ENCODE measurements at regions not wholly inside any gene's neighbourhood (a gene's known extent, or its start where the extent isn't known, plus 50 kb on each side); places are given as distances from the start of the nearest gene placed in this dataset.

- no peak for TF ChIP-seq CTCF (IDR thresholded peaks at IDR 0.05)
- peaks cover 37% of the 10 kb centered on the region for H3K4me1 Mint-ChIP-seq (ENCODE audit: low read depth)
- H3K36me3 Mint-ChIP-seq (ENCODE audit: low read depth), result no peaks in the 10 kb centered on the region
- no peak for DNase-seq (ENCODE audit: low spot score)
- no peaks in the 10 kb centered on the region for H3K27me3 Mint-ChIP-seq (ENCODE audit: low read depth)
- peaks cover 5% of the 10 kb centered on the region for H3K9me3 Mint-ChIP-seq (ENCODE audit: low read depth)
- H3K27ac Mint-ChIP-seq (ENCODE audit: unreplicated experiment), result no peak overlapping the region
- H3K4me3 Mint-ChIP-seq (ENCODE audit: unreplicated experiment), result no peak overlapping the region
These were observed 58.8 kb upstream of the CLNK start for GRCh38 chr4:10743357-10743756.

GRCh38 chr4:10741961-10742699 is 57.6 kb upstream of the CLNK start:
- H3K4me3 Mint-ChIP-seq (ENCODE audit: unreplicated experiment), result no peak overlapping the region
- no peak for TF ChIP-seq CTCF (IDR thresholded peaks at IDR 0.05)
- DNase-seq (ENCODE audit: low spot score), result no peak
- H3K36me3 Mint-ChIP-seq (ENCODE audit: low read depth), result no peaks in the 10 kb centered on the region
- H3K4me1 Mint-ChIP-seq (ENCODE audit: low read depth), result peaks cover 35% of the 10 kb centered on the region
- no peak overlapping the region for H3K27ac Mint-ChIP-seq (ENCODE audit: unreplicated experiment)
- peaks cover 5% of the 10 kb centered on the region for H3K9me3 Mint-ChIP-seq (ENCODE audit: low read depth)
- H3K27me3 Mint-ChIP-seq (ENCODE audit: low read depth), result no peaks in the 10 kb centered on the region

- Mint-ChIP-seq H3K27ac (ENCODE audit: unreplicated experiment) (no peak overlapping the region), H3K4me1 (ENCODE audit: low read depth) (peaks cover 24% of the 10 kb centered on the region), H3K27me3 (ENCODE audit: low read depth) (no peaks in the 10 kb centered on the region), H3K4me3 (ENCODE audit: unreplicated experiment) (no peak overlapping the region), H3K36me3 (ENCODE audit: low read depth) (no peaks in the 10 kb centered on the region), H3K9me3 (ENCODE audit: low read depth) (peaks cover 3% of the 10 kb centered on the region)
- TF ChIP-seq CTCF (IDR thresholded peaks at IDR 0.05), result no peak
- no peak for DNase-seq (ENCODE audit: low spot score)
These were observed 56.5 kb upstream of the CLNK start for GRCh38 chr4:10740891-10741620.

- peaks cover 2% of the 10 kb centered on the region for H3K9me3 Mint-ChIP-seq (ENCODE audit: low read depth)
- no peaks in the 10 kb centered on the region for H3K27me3 Mint-ChIP-seq (ENCODE audit: low read depth)
- no peak for DNase-seq (ENCODE audit: low spot score)
- H3K27ac Mint-ChIP-seq (ENCODE audit: unreplicated experiment), result no peak overlapping the region
- no peak overlapping the region for H3K4me3 Mint-ChIP-seq (ENCODE audit: unreplicated experiment)
- H3K36me3 Mint-ChIP-seq (ENCODE audit: low read depth), result no peaks in the 10 kb centered on the region
- H3K4me1 Mint-ChIP-seq (ENCODE audit: low read depth), result peaks cover 23% of the 10 kb centered on the region
- TF ChIP-seq CTCF (IDR thresholded peaks at IDR 0.05), result no peak
These were observed 55.7 kb upstream of the CLNK start for GRCh38 chr4:10740251-10740650.

GRCh38 chr4:10738826-10739489 is 54.4 kb upstream of the CLNK start:
- no peaks in the 10 kb centered on the region for H3K27me3 Mint-ChIP-seq (ENCODE audit: low read depth)
- H3K4me3 Mint-ChIP-seq (ENCODE audit: unreplicated experiment), result no peak overlapping the region
- DNase-seq (ENCODE audit: low spot score), result no peak
- TF ChIP-seq CTCF (IDR thresholded peaks at IDR 0.05), result no peak
- peaks cover 23% of the 10 kb centered on the region for H3K4me1 Mint-ChIP-seq (ENCODE audit: low read depth)
- no peaks in the 10 kb centered on the region for H3K9me3 Mint-ChIP-seq (ENCODE audit: low read depth)
- no peaks in the 10 kb centered on the region for H3K36me3 Mint-ChIP-seq (ENCODE audit: low read depth)
- no peak overlapping the region for H3K27ac Mint-ChIP-seq (ENCODE audit: unreplicated experiment)

Measured in chondrocyte (in vitro differentiated cells).